H1 (cell line): ENCODE measurements at regions not wholly inside any gene's neighbourhood (a gene's known extent, or its start where the extent isn't known, plus 50 kb on each side); places are given as distances from the start of the nearest gene placed in this dataset.

Experiments used
- CTCF ChIA-PET: fragments of 300-600 bp; sonication (Branson Sonifier 250); formaldehyde crosslinking; loops from one replicate; lab custom pipeline; 2021; ENCODE audit not compliant: partially characterized antibody; lab: Charles Lee
- POLR2A ChIA-PET: fragments of 300-600 bp; sonication (Branson Sonifier 250); formaldehyde crosslinking; loops from one replicate; lab custom pipeline; 2021; ENCODE audit warnings: inconsistent platforms; ENCODE audit not compliant: partially characterized antibody; lab: Charles Lee
- DNase-seq, 2 experiments: peaks; one replicate each; pipeline versions ENCODE4 v3.0.0 to v3.0.0-alpha.2; 2010 to 2022; ENCODE audit warnings: low spot score in 2 of 2, low read depth in 1 of 2, mixed read lengths in 1 of 2
- FAIRE-seq: peaks from 2 replicates; lab custom pipeline; 2011; peaks lifted over from hg19 to GRCh38; lab: Jason Lieb, UNC
- H2AFZ ChIP-seq: 2 replicates; pipeline ENCODE4 v1.8.1; 2012; ENCODE audit warnings: low read length, inconsistent platforms
- H2AK5ac ChIP-seq: 2 replicates; pipeline ENCODE4 v1.6.1; 2013; ENCODE audit warnings: low read depth, low read length
- H2BK120ac ChIP-seq: replicated peaks from 2 replicates; pipeline ENCODE3; 2013; ENCODE audit warnings: low read depth, low read length, inconsistent platforms
- H2BK12ac ChIP-seq: 2 replicates; pipeline ENCODE4 v1.6.1; 2013; ENCODE audit warnings: low read depth, low read length
- H2BK15ac ChIP-seq: 2 replicates; pipeline ENCODE4 v1.6.1; 2013; ENCODE audit warnings: low read length
- H2BK20ac ChIP-seq: 2 replicates; pipeline ENCODE4 v1.6.1; 2013; ENCODE audit warnings: low read length
- H2BK5ac ChIP-seq: 2 replicates; pipeline ENCODE4 v1.6.1; 2013; ENCODE audit warnings: low read depth, low read length
- H3K14ac ChIP-seq: 2 replicates; pipeline ENCODE4 v1.6.1; 2013; ENCODE audit warnings: inconsistent platforms; ENCODE audit not compliant: insufficient read length
- H3K18ac ChIP-seq: 2 replicates; pipeline ENCODE4 v1.6.1; 2013; ENCODE audit warnings: low read length; ENCODE audit errors: extremely low read depth
- H3K23ac ChIP-seq: 2 replicates; pipeline ENCODE4 v1.6.1; 2013; ENCODE audit warnings: inconsistent platforms; ENCODE audit not compliant: insufficient read length
- H3K23me2 ChIP-seq: 2 replicates; pipeline ENCODE4 v1.6.1; 2013; ENCODE audit warnings: low read depth, low read length
- H3K27ac ChIP-seq: 2 replicates; pipeline ENCODE4 v1.6.1; 2011; ENCODE audit warnings: low read depth, low read length, inconsistent platforms
- H3K27me3 ChIP-seq, 4 experiments: replicated peaks in 1 of 4; 1 replicate in 1 of 4; 2 replicates in 3 of 4; pipeline versions ENCODE4 v1.6.1 to v1.8.1; 2011 to 2013; ENCODE audit warnings: low read length in 3 of 4, mild to moderate bottlenecking in 3 of 4, inconsistent platforms in 2 of 4, mixed read lengths in 2 of 4, moderate library complexity in 1 of 4; ENCODE audit not compliant: control insufficient read depth in 3 of 4, insufficient read depth in 3 of 4; ENCODE audit errors: extremely low read depth in 1 of 4
- H3K36me3 ChIP-seq, 4 experiments: 2 replicates each; pipeline versions ENCODE4 v1.6.1 to v1.8.1; 2011 to 2013; ENCODE audit warnings: mild to moderate bottlenecking in 4 of 4, low read length in 3 of 4, moderate library complexity in 2 of 4, control low read depth in 1 of 4, inconsistent platforms in 1 of 4; ENCODE audit not compliant: insufficient read depth in 4 of 4, control insufficient read depth in 2 of 4
- H3K4ac ChIP-seq: replicated peaks from 2 replicates; pipeline ENCODE3; 2013; ENCODE audit warnings: low read length, low read depth, mixed read lengths, inconsistent platforms; ENCODE audit not compliant: insufficient read length
- H3K4me1 ChIP-seq, 4 experiments: replicated peaks in 1 of 4; 1 replicate in 1 of 4; 2 replicates in 3 of 4; pipeline versions ENCODE4 v1.6.1 to v1.8.1; 2011 to 2013; ENCODE audit warnings: low read length in 3 of 4, inconsistent platforms in 2 of 4, mixed read lengths in 1 of 4; ENCODE audit not compliant: insufficient read depth in 4 of 4, control insufficient read depth in 3 of 4
- H3K4me2 ChIP-seq, 2 experiments: 2 replicates each; pipeline versions ENCODE4 v1.6.1 to v1.8.1; 2011 to 2013; ENCODE audit warnings: low read depth in 2 of 2, low read length in 2 of 2, control low read depth in 1 of 2, inconsistent platforms in 1 of 2, mild to moderate bottlenecking in 1 of 2; ENCODE audit not compliant: insufficient read depth in 1 of 2
- H3K4me3 ChIP-seq, 4 experiments: fragments of 200-600, 300-600 bp in 1 of 4; sonication (generic), shearing (Covaris generic), sonication (Bioruptor Twin) in 1 of 4; 2 replicates each; pipeline versions ENCODE4 v1.5.1 to v1.8.1; 2011 to 2016; ENCODE audit warnings: low read length in 4 of 4, low read depth in 3 of 4, control low read depth in 2 of 4, inconsistent platforms in 2 of 4, mild to moderate bottlenecking in 2 of 4, mixed read lengths in 1 of 4, moderate library complexity in 1 of 4; ENCODE audit not compliant: insufficient read depth in 2 of 4; ENCODE audit errors: extremely low read depth in 1 of 4
- H3K56ac ChIP-seq: replicated peaks from 2 replicates; pipeline ENCODE3; 2013; ENCODE audit warnings: low read depth, mild to moderate bottlenecking, mixed read lengths, low read length, inconsistent platforms; ENCODE audit not compliant: insufficient read length
- H3K79me1 ChIP-seq: 2 replicates; pipeline ENCODE4 v1.6.1; 2013; ENCODE audit warnings: low read depth, low read length, control low read depth
- H3K79me2 ChIP-seq, 2 experiments: 2 replicates each; pipeline versions ENCODE4 v1.6.1 to v1.8.1; 2012 to 2013; ENCODE audit warnings: low read length in 2 of 2, mild to moderate bottlenecking in 2 of 2, inconsistent platforms in 1 of 2; ENCODE audit not compliant: insufficient read depth in 2 of 2, control insufficient read depth in 1 of 2
- H3K9ac ChIP-seq, 4 experiments: replicated peaks in 1 of 4; 1 replicate in 1 of 4; 2 replicates in 3 of 4; pipeline versions ENCODE4 v1.6.1 to v1.8.1; 2011 to 2013; ENCODE audit warnings: low read depth in 3 of 4, low read length in 3 of 4, control low read depth in 2 of 4, mild to moderate bottlenecking in 2 of 4, moderate library complexity in 2 of 4, inconsistent platforms in 1 of 4; ENCODE audit errors: extremely low read depth in 1 of 4
- H3K9me3 ChIP-seq, 2 experiments: 2 replicates each; pipeline versions ENCODE4 v1.6.1 to v1.8.1; 2012 to 2013; ENCODE audit warnings: mild to moderate bottlenecking in 2 of 2, moderate library complexity in 2 of 2, control low read depth in 1 of 2, inconsistent platforms in 1 of 2, low read depth in 1 of 2, low read length in 1 of 2, mixed read lengths in 1 of 2; ENCODE audit not compliant: insufficient read depth in 2 of 2
- H4K20me1 ChIP-seq, 2 experiments: replicated peaks in 1 of 2; 2 replicates each; pipeline versions ENCODE3 to v1.8.1; 2011 to 2013; ENCODE audit warnings: inconsistent platforms in 2 of 2, low read length in 2 of 2, mild to moderate bottlenecking in 1 of 2; ENCODE audit not compliant: insufficient read depth in 2 of 2, control insufficient read depth in 1 of 2
- H4K5ac ChIP-seq: 2 replicates; pipeline ENCODE4 v1.6.1; 2013; ENCODE audit warnings: low read length, low read depth, mixed read lengths, inconsistent platforms; ENCODE audit not compliant: insufficient read length
- H4K8ac ChIP-seq: 2 replicates; pipeline ENCODE4 v1.8.0; 2013; ENCODE audit warnings: mild to moderate bottlenecking, moderate library complexity, low read length, inconsistent platforms; ENCODE audit not compliant: insufficient read depth; ENCODE audit errors: extremely low read depth
- H4K91ac ChIP-seq: replicated peaks from 2 replicates; pipeline ENCODE3; 2013; ENCODE audit warnings: low read length, mixed read lengths, inconsistent platforms; ENCODE audit not compliant: insufficient read length
- RAD21 ChIP-seq, 2 experiments: IDR thresholded peaks in 1 of 2; conservative IDR thresholded peaks in 1 of 2; 2 replicates each; pipeline ENCODE4 v1.6.1; 2011; ENCODE audit warnings: low read depth in 2 of 2, low read length in 2 of 2, improper control_type of control experiment in 1 of 2, inconsistent platforms in 1 of 2, mild to moderate bottlenecking in 1 of 2, moderate library complexity in 1 of 2
- RFX5 ChIP-seq: IDR thresholded peaks from 2 replicates; pipeline ENCODE4 v1.6.1; 2011; ENCODE audit warnings: low read depth, low read length, improper control_type of control experiment, borderline replicate concordance
- WGBS, 2 experiments: shearing (Covaris generic) in 1 of 2; methylation state at CpG; one replicate each; pipeline versions ENCODE4 v1.1.6 to v1.1.7; 2013 to 2015; ENCODE audit warnings: low lambda C conversion rate in 2 of 2, mixed read lengths in 2 of 2, inconsistent platforms in 1 of 2, low coverage in 1 of 2, missing lambda C conversion rate in 1 of 2; ENCODE audit not compliant: insufficient replicate concordance in 2 of 2, insufficient coverage in 1 of 2, insufficient read length in 1 of 2; ENCODE audit errors: extremely low coverage in 1 of 2, missing lambda C conversion rate in 1 of 2; 5-methylcytosine and 5-hydroxymethylcytosine counted together
- TF ChIP-seq, protein P1 (sequence below), 3 experiments: IDR thresholded peaks; 1 replicate in 2 of 3; 2 replicates in 1 of 3; pipeline versions ENCODE4 v1.5.1 to v1.6.1; 2011; ENCODE audit warnings: low read length in 3 of 3, mild to moderate bottlenecking in 3 of 3, inconsistent platforms in 2 of 3, low read depth in 1 of 3, moderate library complexity in 1 of 3; ENCODE audit not compliant: insufficient read depth in 1 of 3; ENCODE audit errors: control extremely low read depth in 1 of 3

DNA sequence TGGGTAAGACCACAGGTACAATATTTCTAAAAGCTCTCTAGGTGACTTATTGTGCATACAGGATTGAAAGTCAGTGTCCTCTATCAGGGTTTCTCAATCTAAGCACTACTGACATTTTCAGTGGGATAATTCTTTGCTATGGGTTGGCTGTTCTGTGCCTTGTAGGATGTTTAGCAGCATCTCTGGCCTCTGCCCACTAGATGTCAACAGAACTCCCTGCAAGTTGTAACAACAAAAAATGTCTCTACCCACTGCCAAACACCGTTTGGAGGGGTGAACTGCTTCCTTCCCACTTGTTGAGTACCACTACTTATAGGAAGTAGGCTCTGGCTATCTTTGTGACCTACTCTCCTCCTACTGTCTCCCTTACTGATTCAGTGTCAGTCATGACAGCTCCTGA, 90.1 kb upstream of the ZRANB2 start:
- no peaks in the 10 kb centered on the region for H3K23me2 ChIP-seq
- no peak overlapping the region for H3K4me2 ChIP-seq
- no peak overlapping the region for H4K91ac ChIP-seq
- H2AK5ac ChIP-seq, result no peak overlapping the region
- no peaks in the 10 kb centered on the region for H3K4me1 ChIP-seq
- no peaks in the 10 kb centered on the region for H3K79me1 ChIP-seq
- H3K9ac ChIP-seq, result no peak overlapping the region
- no peak overlapping the region for H4K8ac ChIP-seq
- H2BK5ac ChIP-seq, result no peak overlapping the region
- H3K4me3 ChIP-seq, result no peak overlapping the region
- H4K5ac ChIP-seq, result no peak overlapping the region
- no peak overlapping the region for H2BK12ac ChIP-seq
- H3K18ac ChIP-seq, result no peak overlapping the region
- H2BK120ac ChIP-seq, result no peak overlapping the region
- no peak overlapping the region for H3K56ac ChIP-seq
- H3K36me3 ChIP-seq, result no peaks in the 10 kb centered on the region
- H3K23ac ChIP-seq, result no peak overlapping the region
- TF ChIP-seq RFX5 (no peak), RAD21 (IDR thresholded peaks at IDR 0.05 in 1 of 2, conservative IDR thresholded peaks at IDR 0.05 in 1 of 2; ENCODE audit: low read depth in 2 of 2, low read length in 2 of 2) (peak; percentile 67 to 69)
- TF ChIP-seq, protein P1, sequence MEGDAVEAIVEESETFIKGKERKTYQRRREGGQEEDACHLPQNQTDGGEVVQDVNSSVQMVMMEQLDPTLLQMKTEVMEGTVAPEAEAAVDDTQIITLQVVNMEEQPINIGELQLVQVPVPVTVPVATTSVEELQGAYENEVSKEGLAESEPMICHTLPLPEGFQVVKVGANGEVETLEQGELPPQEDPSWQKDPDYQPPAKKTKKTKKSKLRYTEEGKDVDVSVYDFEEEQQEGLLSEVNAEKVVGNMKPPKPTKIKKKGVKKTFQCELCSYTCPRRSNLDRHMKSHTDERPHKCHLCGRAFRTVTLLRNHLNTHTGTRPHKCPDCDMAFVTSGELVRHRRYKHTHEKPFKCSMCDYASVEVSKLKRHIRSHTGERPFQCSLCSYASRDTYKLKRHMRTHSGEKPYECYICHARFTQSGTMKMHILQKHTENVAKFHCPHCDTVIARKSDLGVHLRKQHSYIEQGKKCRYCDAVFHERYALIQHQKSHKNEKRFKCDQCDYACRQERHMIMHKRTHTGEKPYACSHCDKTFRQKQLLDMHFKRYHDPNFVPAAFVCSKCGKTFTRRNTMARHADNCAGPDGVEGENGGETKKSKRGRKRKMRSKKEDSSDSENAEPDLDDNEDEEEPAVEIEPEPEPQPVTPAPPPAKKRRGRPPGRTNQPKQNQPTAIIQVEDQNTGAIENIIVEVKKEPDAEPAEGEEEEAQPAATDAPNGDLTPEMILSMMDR (IDR thresholded peaks at IDR 0.05; ENCODE audit: control extremely low read depth in 1 of 3, insufficient read depth in 1 of 3, low read depth in 1 of 3, low read length in 3 of 3), result peak in 2 of 3 experiments; percentile 34 to 44; a peak in 2 of 4 replicates
- TF ChIP-seq, all 59 proteins: peak for 2
- POLR2A ChIA-PET, result no interaction called here
- Histone ChIP-seq H3K4ac (no peak overlapping the region), H3K79me2 (no peaks in the 10 kb centered on the region), H2BK20ac (no peak overlapping the region), H2BK15ac (no peak overlapping the region), H4K20me1 (no peaks in the 10 kb centered on the region), H3K14ac (no peak overlapping the region), H2AFZ (no peak overlapping the region), H3K27me3 (no peaks in the 10 kb centered on the region), H3K9me3 (no peaks in the 10 kb centered on the region; a peak in 1 of 4 replicates), H3K27ac (no peak overlapping the region)
- WGBS, 2 experiments, result 75% methylated on average over 1 of the region's 1 CpG; no CpG with 5 or more reads in 1 of the 2 experiments
- no peak for DNase-seq
- FAIRE-seq, result no peak
- CTCF ChIA-PET, result interaction anchor here (1.0 to 1.5 kb wide), 4 partner anchors 11 to 30 kb away, joined by 3 to 5 read pairs (median 4); no protein-coding TSS in a partner anchor
